Erythroblast (primary cell): ENCODE measurements at regions not wholly inside any gene's neighbourhood (a gene's known extent, or its start where the extent isn't known, plus 50 kb on each side); places are given as distances from the start of the nearest gene placed in this dataset.
A peak's percentile ranks its signal among the peaks of the same experiment; 100 is the strongest.

Source experiments
- DNase-seq, 2 experiments: peaks; one replicate each; lab custom pipeline; 2025; lab: John Stamatoyannopoulos, UW
- GATA1 ChIP-seq: IDR thresholded peaks from 2 replicates; pipeline ENCODE4 v1.6.1; 2011; ENCODE audit warnings: low read depth, mild to moderate bottlenecking, control low read depth, low read length, moderate library complexity
- POLR2A ChIP-seq: IDR thresholded peaks from 2 replicates; pipeline ENCODE4 v1.6.1; 2011; ENCODE audit warnings: mild to moderate bottlenecking, low read length

DNA sequence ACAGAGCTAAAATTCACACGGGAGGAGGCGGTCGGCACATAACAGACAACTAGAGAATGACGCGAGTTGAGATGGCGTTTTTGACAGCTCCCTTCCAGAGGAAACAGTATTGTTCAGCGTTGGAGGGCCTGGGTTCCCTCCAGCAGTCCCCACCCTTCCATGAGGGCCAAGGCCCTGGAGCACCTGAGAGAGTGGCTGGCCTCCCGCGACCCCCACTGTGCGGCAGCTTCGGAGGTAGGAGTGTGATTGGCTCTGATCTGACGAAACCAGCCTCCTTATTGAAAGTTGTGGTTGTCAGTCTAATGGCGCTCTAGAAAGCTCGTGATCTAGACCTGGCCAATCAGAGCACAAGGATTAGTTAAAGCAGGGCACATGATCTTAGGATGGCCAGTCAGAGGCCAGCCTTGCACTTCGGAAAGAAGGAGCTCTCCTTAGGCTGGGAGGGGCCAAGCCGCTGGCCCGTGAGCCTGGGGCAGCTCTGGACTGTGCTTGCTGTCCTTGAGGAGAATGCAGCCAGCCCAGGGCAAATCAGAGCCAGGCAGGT is 104.5 kb upstream of the CELF4 start:
- DNase-seq = no peak
- TF ChIP-seq POLR2A = no peak
- TF ChIP-seq GATA1 = no peak

DNA sequence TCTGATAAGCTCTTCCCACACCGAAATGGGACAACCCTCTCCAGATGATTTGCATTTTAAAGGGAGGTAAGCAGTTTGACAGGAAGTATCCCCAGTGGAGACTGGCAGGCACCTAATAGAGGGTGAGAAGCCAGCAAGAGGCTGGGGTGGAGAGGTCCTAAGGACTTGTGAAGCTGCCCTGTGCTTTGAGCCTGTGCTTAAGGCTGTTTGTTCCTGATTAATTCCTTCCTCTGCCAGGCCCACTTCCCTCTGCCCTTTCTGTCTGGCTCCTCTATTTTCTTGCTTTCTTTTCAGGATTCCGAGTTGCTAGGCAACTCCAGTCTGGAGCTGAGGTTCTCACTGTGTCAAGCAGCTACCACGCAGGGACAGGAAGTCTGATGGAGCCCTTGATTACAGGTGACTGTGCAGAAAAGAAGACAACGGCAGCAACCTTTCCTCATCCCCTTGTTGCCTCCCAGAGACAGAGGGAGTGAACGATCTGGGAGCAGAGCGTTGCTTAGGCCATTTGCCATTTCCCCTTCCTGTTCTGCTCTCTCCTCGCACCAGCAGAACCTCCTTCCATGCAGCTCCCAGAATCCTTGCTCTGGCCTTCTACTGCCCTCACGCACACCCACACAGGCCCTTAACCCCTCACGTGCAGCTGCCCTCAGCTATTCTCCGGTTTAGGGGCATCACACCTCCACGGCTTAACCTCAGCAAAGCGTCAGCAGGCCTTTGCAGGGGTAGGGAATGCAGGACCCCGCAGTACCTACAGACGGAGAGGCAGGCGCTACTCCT is 103.6 kb upstream of the CELF4 start:
- DNase-seq = no peak
- TF ChIP-seq POLR2A (no peak), GATA1 (no peak)

GRCh38 chr18:37667836-37668235 is 102.2 kb upstream of the CELF4 start:
- DNase-seq = no peak

DNA sequence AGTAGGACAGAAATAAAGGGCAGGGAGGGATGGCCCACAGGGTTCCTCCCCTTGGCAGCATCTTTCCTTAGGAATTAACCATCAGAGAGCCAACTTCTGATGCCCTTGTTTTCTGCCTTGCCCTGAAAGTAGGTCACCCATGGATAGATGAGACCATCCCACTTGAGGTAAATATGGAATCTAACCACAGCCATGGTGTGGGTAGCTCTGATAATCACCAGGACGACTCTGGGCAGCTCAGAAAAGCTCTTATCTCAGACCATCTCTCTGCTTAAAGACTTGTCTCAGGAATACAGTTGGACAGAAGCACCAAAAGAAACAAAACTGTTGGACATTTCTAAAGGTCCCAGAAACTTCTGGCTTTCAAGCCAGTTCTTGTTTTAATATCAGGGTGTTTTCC is 101.4 kb upstream of the CELF4 start:
- peak; percentile 23 to 64 for DNase-seq
- TF ChIP-seq GATA1 (no peak), POLR2A (no peak)

More at GRCh38 chr18:37667836-37668235, 102.2 kb upstream of the CELF4 start:
- TF ChIP-seq GATA1 = no peak
- no peak for TF ChIP-seq POLR2A

GRCh38 chr18:37666451-37666850 is 100.9 kb upstream of the CELF4 start:
- DNase-seq = no peak
- no peak for TF ChIP-seq POLR2A
- TF ChIP-seq GATA1 = no peak

DNA sequence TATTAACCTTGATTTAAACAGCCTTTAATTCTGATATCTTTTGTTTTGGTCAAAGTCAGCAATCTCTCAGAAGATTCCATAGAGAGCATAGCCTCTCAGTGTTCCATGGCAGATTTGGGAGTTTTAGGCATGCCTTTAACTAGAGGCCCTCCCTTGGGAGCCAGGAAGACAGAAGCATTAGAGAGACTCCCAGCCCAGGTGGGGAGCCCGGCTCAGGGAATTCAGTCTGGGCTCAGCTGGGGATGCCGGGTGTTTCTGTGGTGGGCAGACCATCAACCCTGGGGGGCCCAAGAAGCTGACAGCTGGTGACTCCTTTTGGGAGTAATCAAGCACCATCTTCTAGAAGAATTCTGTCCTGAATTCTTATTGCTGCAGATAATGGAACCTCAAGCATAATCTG is 99.7 kb upstream of the CELF4 start:
- TF ChIP-seq POLR2A (no peak), GATA1 (no peak)
- DNase-seq = no peak

GRCh38 chr18:37663446-37663845 is 97.8 kb upstream of the CELF4 start:
- TF ChIP-seq POLR2A = no peak
- TF ChIP-seq GATA1 = no peak
- DNase-seq = no peak

DNA sequence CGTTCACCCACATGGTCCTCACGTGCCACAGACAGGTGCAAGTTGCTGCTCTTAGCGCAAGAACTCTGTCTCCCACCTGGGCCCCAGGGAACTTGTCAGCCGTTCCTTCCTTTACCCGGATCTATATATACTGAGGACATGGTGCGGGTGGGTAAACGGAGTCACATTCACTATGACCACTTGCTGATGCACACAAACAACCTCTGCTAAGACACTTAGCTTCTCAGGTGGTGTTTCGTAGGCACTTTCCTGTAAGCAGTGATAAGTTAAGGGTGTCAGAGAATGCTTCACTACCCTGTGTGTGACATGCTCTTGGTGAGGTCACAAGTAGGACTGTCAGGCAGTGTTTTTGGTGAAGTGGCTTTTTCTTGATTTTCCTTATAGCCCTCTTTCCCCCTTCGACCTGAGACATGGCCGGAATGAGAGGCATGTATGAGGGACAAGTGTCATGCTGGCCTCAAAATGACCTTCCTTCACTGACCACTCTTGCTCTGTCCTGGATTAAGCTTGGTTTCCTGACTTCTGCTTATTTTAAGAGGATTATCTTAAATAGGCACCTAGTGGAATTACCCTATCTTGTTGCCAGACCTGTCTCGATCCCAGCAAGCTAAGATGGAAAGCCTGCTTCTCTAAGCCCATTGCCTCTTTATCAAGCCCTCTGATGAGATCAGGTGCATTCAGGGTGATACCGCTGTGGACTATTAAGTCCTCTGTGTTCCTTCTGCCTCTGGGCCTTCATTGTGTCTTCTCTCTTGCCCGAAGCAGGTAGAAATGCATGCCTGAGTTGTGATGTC is 97.1 kb upstream of the CELF4 start:
- TF ChIP-seq GATA1 = no peak
- TF ChIP-seq POLR2A = no peak
- no peak for DNase-seq

GRCh38 chr18:37662099-37662498 is 96.5 kb upstream of the CELF4 start:
- no peak for DNase-seq
- TF ChIP-seq POLR2A (no peak), GATA1 (no peak)

GRCh38 chr18:37661478-37661877 is 95.9 kb upstream of the CELF4 start:
- no peak for TF ChIP-seq GATA1
- TF ChIP-seq POLR2A = no peak
- no peak for DNase-seq

- no peak for DNase-seq
- TF ChIP-seq POLR2A = no peak
- TF ChIP-seq GATA1 = no peak
Measured at GRCh38 chr18:37661061-37661460, 95.5 kb upstream of the CELF4 start.

DNA sequence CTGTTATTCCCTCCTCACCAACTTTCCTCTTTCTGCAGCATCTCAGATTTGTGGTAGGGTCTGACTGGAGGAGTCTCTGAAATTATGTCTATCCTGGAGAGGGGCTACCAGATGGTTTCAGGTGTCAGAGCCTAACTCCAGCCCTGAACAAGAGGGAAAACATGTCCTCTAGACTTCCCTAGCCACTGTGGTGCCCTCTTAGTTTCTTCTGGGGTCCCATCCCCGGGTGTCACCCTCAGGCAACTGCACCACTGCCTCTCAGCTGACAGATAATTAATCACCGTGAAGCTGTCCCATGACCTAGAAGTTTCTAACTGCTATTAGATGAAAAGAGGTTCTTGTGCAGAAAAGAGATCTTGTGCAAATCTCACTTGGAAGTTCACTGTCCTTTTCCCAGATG is 95.1 kb upstream of the CELF4 start:
- TF ChIP-seq POLR2A (no peak), GATA1 (no peak)
- no peak for DNase-seq

GRCh38 chr18:37659906-37660305 is 94.3 kb upstream of the CELF4 start:
- TF ChIP-seq GATA1 (no peak), POLR2A (no peak)
- DNase-seq = no peak

- DNase-seq = no peak
- TF ChIP-seq GATA1 (no peak), POLR2A (no peak)
Measured at GRCh38 chr18:37658894-37659293, 93.3 kb upstream of the CELF4 start.

DNA sequence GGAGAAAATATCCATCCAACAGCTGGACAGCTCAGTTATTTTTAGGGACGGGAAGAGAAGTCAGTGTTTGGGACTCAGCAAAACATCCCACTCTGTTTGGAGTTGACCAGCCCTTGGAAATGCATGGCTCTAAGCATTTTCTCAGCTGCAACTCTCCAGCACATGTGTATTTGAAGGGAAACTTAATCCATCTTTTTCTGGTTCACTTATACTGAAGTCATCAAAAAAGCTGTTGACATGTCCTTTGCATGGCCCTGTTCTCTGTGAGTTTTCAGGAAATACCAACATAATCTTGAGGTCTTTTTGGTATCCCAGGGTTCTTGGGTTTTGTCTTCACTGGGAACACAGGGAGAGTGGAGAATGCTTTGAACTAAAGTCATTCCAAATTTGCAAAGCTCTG is 91.9 kb upstream of the CELF4 start:
- DNase-seq = no peak
- TF ChIP-seq GATA1 = no peak
- no peak for TF ChIP-seq POLR2A
